SK-N-SH (cell line): ENCODE measurements at regions not wholly inside any gene's neighbourhood (a gene's known extent, or its start where the extent isn't known, plus 50 kb on each side); places are given as distances from the start of the nearest gene placed in this dataset.

Experiments used
- EP300 ChIP-seq, 2 experiments: IDR thresholded peaks; 2 replicates each; pipeline versions ENCODE4 v1.4.0 to v1.6.1; 2012; ENCODE audit warnings: borderline replicate concordance in 1 of 2, low read depth in 1 of 2, low read length in 1 of 2
- MAX ChIP-seq: IDR thresholded peaks from 2 replicates; pipeline ENCODE4 v1.4.0; 2012; ENCODE audit warnings: low read depth
- POLR2AphosphoS5 ChIP-seq: IDR thresholded peaks from 2 replicates; pipeline ENCODE4 v1.6.1; 2012; ENCODE audit warnings: low read depth, low read length
- RAD21 ChIP-seq: IDR thresholded peaks from 2 replicates; pipeline ENCODE4 v1.6.1; 2012; ENCODE audit warnings: mild to moderate bottlenecking, low read length
- RFX5 ChIP-seq: IDR thresholded peaks from 2 replicates; pipeline ENCODE4 v1.6.1; 2012; ENCODE audit warnings: mild to moderate bottlenecking, improper control_type of control experiment, low read length
- RXRA ChIP-seq: IDR thresholded peaks from 2 replicates; pipeline ENCODE4 v1.4.0; 2012; ENCODE audit warnings: low read depth, mild to moderate bottlenecking, borderline replicate concordance
- SIN3A ChIP-seq: IDR thresholded peaks from 2 replicates; pipeline ENCODE4 v1.6.1; 2012; ENCODE audit warnings: low read depth, mild to moderate bottlenecking, low read length, moderate library complexity, borderline replicate concordance
- TEAD4 ChIP-seq: IDR thresholded peaks from 2 replicates; pipeline ENCODE4 v1.4.0; 2012; ENCODE audit warnings: mild to moderate bottlenecking, borderline replicate concordance; ENCODE audit not compliant: insufficient read depth
- YY1 ChIP-seq: IDR thresholded peaks from 2 replicates; pipeline ENCODE4 v1.4.0; 2012; ENCODE audit warnings: low read depth, mild to moderate bottlenecking

- TF ChIP-seq SIN3A (no peak), POLR2AphosphoS5 (no peak), YY1 (no peak), TEAD4 (no peak), MAX (no peak), RAD21 (no peak), EP300 (IDR thresholded peaks at IDR 0.05; ENCODE audit: borderline replicate concordance in 1 of 2, low read depth in 1 of 2, low read length in 1 of 2) (no peak), RFX5 (no peak), RXRA (no peak)
Observed at GRCh38 chr10:107803546-107803945, 639.0 kb upstream of the SORCS1 start.
